Endothelial cell of umbilical vein (primary cell): ENCODE measurements at regions not wholly inside any gene's neighbourhood (a gene's known extent, or its start where the extent isn't known, plus 50 kb on each side); places are given as distances from the start of the nearest gene placed in this dataset.

Source experiments
- BruUV-seq: library from RNA; stranded (reverse); fragments of 400-500 nt; replicated peaks from 2 replicates; lab custom pipeline; 2021; lab: Mats Ljungman, UMichigan
- CTCF ChIA-PET: fragments of 300-600, 350-600 bp; sonication (Branson Sonifier 250); formaldehyde crosslinking; loops from one replicate; lab custom pipeline; 2021; ENCODE audit warnings: antibody characterized with exemption, inconsistent platforms; lab: Charles Lee
- POLR2A ChIA-PET: fragments of 300-600, 350-600 bp; sonication (Branson Sonifier 250); formaldehyde crosslinking; loops from one replicate; lab custom pipeline; 2021; ENCODE audit warnings: antibody characterized with exemption, inconsistent platforms; lab: Charles Lee
- DNase-seq: peaks from one replicate; pipeline ENCODE4 v3.0.0-alpha.2; 2011; ENCODE audit warnings: low read depth, low spot score
- FAIRE-seq: peaks from 2 replicates; lab custom pipeline; 2011; peaks lifted over from hg19 to GRCh38; lab: Jason Lieb, UNC
- H2AFZ ChIP-seq: 2 replicates; pipeline ENCODE4 v1.6.0; 2012; ENCODE audit warnings: low read depth, low read length, control low read depth, inconsistent platforms
- H3K27ac ChIP-seq: 2 replicates; pipeline ENCODE4 v1.5.1; 2011; ENCODE audit warnings: low read depth, mild to moderate bottlenecking, control low read depth, low read length, moderate library complexity; ENCODE audit not compliant: insufficient read depth
- H3K27me3 ChIP-seq, 2 experiments: 2 replicates each; pipeline versions ENCODE4 v1.6.0 to v1.6.1; 2011; ENCODE audit warnings: low read length in 2 of 2, mixed read lengths in 1 of 2; ENCODE audit not compliant: control insufficient read depth in 2 of 2, insufficient read depth in 2 of 2
- H3K36me3 ChIP-seq, 2 experiments: 2 replicates in 1 of 2; 3 replicates in 1 of 2; pipeline ENCODE4 v1.5.1; 2011; ENCODE audit warnings: low read length in 2 of 2, mild to moderate bottlenecking in 1 of 2, moderate library complexity in 1 of 2; ENCODE audit not compliant: control insufficient read depth in 2 of 2, insufficient read depth in 2 of 2; ENCODE audit errors: extremely low read depth in 1 of 2
- H3K4me1 ChIP-seq: 3 replicates; pipeline ENCODE4 v1.5.1; 2011; ENCODE audit warnings: mild to moderate bottlenecking, low read length; ENCODE audit not compliant: control insufficient read depth, insufficient read depth; ENCODE audit errors: extremely low read depth
- H3K4me2 ChIP-seq: 2 replicates; pipeline ENCODE4 v1.6.1; 2011; ENCODE audit warnings: low read length, control low read depth, mixed read lengths; ENCODE audit not compliant: insufficient read depth
- H3K4me3 ChIP-seq, 3 experiments: fragments of 200-600 bp in 1 of 3; sonication (generic), shearing (Covaris generic) in 1 of 3; replicated peaks in 1 of 3; 2 replicates each; pipeline ENCODE4 v1.5.1; 2011 to 2016; ENCODE audit warnings: control low read depth in 3 of 3, low read length in 3 of 3, mild to moderate bottlenecking in 2 of 3, inconsistent platforms in 1 of 3, low read depth in 1 of 3, moderate library complexity in 1 of 3; ENCODE audit not compliant: insufficient read depth in 1 of 3
- H3K79me2 ChIP-seq: 2 replicates; pipeline ENCODE4 v1.6.0; 2012; ENCODE audit warnings: low read length, inconsistent platforms; ENCODE audit not compliant: control insufficient read depth, insufficient read depth
- H3K9ac ChIP-seq: replicated peaks from 2 replicates; pipeline ENCODE3; 2011; ENCODE audit warnings: low read length, control low read depth; ENCODE audit not compliant: insufficient read depth; ENCODE audit errors: extremely low read depth
- H3K9me1 ChIP-seq: replicated peaks from 3 replicates; pipeline ENCODE4 v1.6.0; 2011; ENCODE audit warnings: mild to moderate bottlenecking, low read length; ENCODE audit not compliant: control insufficient read depth, insufficient read depth; ENCODE audit errors: extremely low read depth
- H3K9me3 ChIP-seq: replicated peaks from 2 replicates; pipeline ENCODE4 v1.5.1; 2012; ENCODE audit warnings: low read length, inconsistent platforms; ENCODE audit not compliant: control insufficient read depth, insufficient read depth
- H4K20me1 ChIP-seq: replicated peaks from 2 replicates; pipeline ENCODE3; 2011; ENCODE audit warnings: mild to moderate bottlenecking, low read length; ENCODE audit not compliant: control insufficient read depth, insufficient read depth; ENCODE audit errors: extremely low read depth
- CTCF ChIP-seq, 2 donors: IDR thresholded peaks; 1 replicate in 1 of 2; 2 replicates in 1 of 2; pipeline ENCODE4 v1.5.1; 2011; ENCODE audit warnings: low read length in 2 of 2, mild to moderate bottlenecking in 2 of 2, moderate library complexity in 2 of 2, control low read depth in 1 of 2, inconsistent platforms in 1 of 2, low read depth in 1 of 2; ENCODE audit not compliant: insufficient read depth in 1 of 2; ENCODE audit errors: extremely low read depth in 1 of 2
- EZH2 ChIP-seq: IDR thresholded peaks from 2 replicates; pipeline ENCODE4 v1.6.1; 2012; ENCODE audit warnings: borderline replicate concordance, low read depth, mild to moderate bottlenecking, moderate library complexity, low read length, inconsistent platforms; ENCODE audit not compliant: severe bottlenecking
- FOS ChIP-seq: IDR thresholded peaks from 2 replicates; pipeline ENCODE4 v1.6.1; 2011; ENCODE audit warnings: mild to moderate bottlenecking, low read length, moderate library complexity, borderline replicate concordance; ENCODE audit not compliant: insufficient read depth
- JUN ChIP-seq: IDR thresholded peaks from 2 replicates; pipeline ENCODE4 v1.6.1; 2011; ENCODE audit warnings: borderline replicate concordance, low read depth; ENCODE audit not compliant: insufficient read length, insufficient read depth
- MAX ChIP-seq: IDR thresholded peaks from 2 replicates; pipeline ENCODE4 v1.6.1; 2011; ENCODE audit not compliant: insufficient read depth, insufficient read length
- MYC ChIP-seq: IDR thresholded peaks from one replicate; pipeline ENCODE4 v1.6.1; 2011; ENCODE audit warnings: mild to moderate bottlenecking, low read depth, low read length
- POLR2AphosphoS5 ChIP-seq: IDR thresholded peaks from 2 replicates; pipeline ENCODE4 v1.6.1; 2012; ENCODE audit warnings: low read depth, mild to moderate bottlenecking, control low read depth, low read length, moderate library complexity; ENCODE audit not compliant: insufficient read depth
- dilution Hi-C: fragments of 300-500 bp; cut with MboI; formaldehyde crosslinking; loops from one replicate; pipeline ENCODE4 v1.15.0; 2019; ENCODE audit warnings: low sequenced_read_pairs; ENCODE audit not compliant: extremely low pct_ligation_motif_present
- intact Hi-C: fragments of 100-400 bp; cut with micrococcal nuclease; formaldehyde crosslinking; loops from one replicate; pipeline ENCODE4 v1.10.0; 2022

- no TSS peak for BruUV-seq
- Histone ChIP-seq H3K4me1 (no peaks in the 10 kb centered on the region), H2AFZ (no peak overlapping the region), H3K27me3 (peaks cover 6 to 8% of the 10 kb centered on the region in 2 experiments), H3K4me2 (no peak overlapping the region), H3K27ac (no peak overlapping the region), H3K36me3 (no peaks in the 10 kb centered on the region), H3K79me2 (no peaks in the 10 kb centered on the region), H3K4me3 (no peak overlapping the region), H3K9ac (no peak overlapping the region), H3K9me3 (no peaks in the 10 kb centered on the region), H3K9me1 (no peaks in the 10 kb centered on the region), H4K20me1 (no peaks in the 10 kb centered on the region)
- DNase-seq (no peak), FAIRE-seq (no peak)
- TF ChIP-seq POLR2AphosphoS5 (no peak), JUN (no peak), MAX (no peak), MYC (no peak), EZH2 (no peak), CTCF (IDR thresholded peaks at IDR 0.05; ENCODE audit: extremely low read depth in 1 of 2, insufficient read depth in 1 of 2, low read depth in 1 of 2, low read length in 2 of 2) (no peak), FOS (no peak)
- CTCF ChIA-PET, result interaction anchor here (1.0 to 1.9 kb wide), 3 partner anchors 12 to 360 kb away, joined by 3 to 6 read pairs (median 6); no protein-coding TSS in a partner anchor
- intact Hi-C loops, result no loop called here
- POLR2A ChIA-PET, result no interaction called here
- dilution Hi-C loops, result no loop called here
Measured at GRCh38 chr3:5072100-5072816, 49.8 kb upstream of the ARL8B start.
